ENCODE measurements at regions not wholly inside any gene's neighbourhood (a gene's known extent, or its start where the extent isn't known, plus 50 kb on each side); places are given as distances from the start of the nearest gene placed in this dataset.

GRCh38 chr6:40810171-40810570 lies 223.0 kb upstream of the LRFN2 start:
- TF ChIP-seq CTCF (IDR thresholded peaks at IDR 0.05) (no peak), POLR2A (IDR thresholded peaks at IDR 0.05) (no peak)

Measured in testis (tissue), 2 donors.